ENCODE measurements at regions not wholly inside any gene's neighbourhood (a gene's known extent, or its start where the extent isn't known, plus 50 kb on each side); places are given as distances from the start of the nearest gene placed in this dataset.
"Not testable (repeated sequence)": the region's sequence is repeated elsewhere in the genome, so short reads cannot be mapped to it uniquely, and the experiment has no call there.

DNA sequence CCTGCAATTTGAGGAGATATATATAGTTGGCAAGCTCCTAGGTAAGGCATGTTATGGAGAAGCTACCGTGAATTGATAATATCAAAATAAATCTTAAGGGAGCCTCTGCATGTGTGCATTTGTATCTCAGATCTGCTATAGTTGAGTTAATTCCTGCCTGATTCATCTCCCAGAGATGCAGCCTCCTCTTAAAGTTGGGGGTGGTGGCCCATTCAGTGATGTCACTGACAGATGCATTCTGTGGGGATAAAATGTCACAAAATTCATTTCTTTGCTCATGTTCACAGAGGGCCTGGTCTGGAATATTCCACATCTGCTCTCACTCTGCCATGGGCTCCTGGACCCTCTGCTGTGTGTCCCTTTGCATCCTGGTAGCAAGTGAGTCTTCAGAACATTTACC lies 185.8 kb upstream of the PRSS1 start:
- H3K36me3 ChIP-seq = no peaks in the 10 kb centered on the region
- no peaks in the 10 kb centered on the region for H4K20me1 ChIP-seq
- no peaks in the 10 kb centered on the region for H3K9me3 ChIP-seq
- H3K4me1 ChIP-seq = peaks cover 14% of the 10 kb centered on the region
- peaks cover 6% of the 10 kb centered on the region; the same call in 1 of the 2 replicates for H3K27me3 ChIP-seq
- no peak overlapping the region for H3K27ac ChIP-seq
- no peak overlapping the region for H3K9ac ChIP-seq
- H3K4me3 ChIP-seq = no peak overlapping the region
- no peak for TF ChIP-seq Cebpa-rat (IDR thresholded peaks at IDR 0.05)
- H3K4me2 ChIP-seq = no peak overlapping the region

GRCh38 chr7:142562688-142563087 lies 186.6 kb upstream of the PRSS1 start:
- H3K9ac ChIP-seq = no peak overlapping the region
- peaks cover 7% of the 10 kb centered on the region for H3K4me1 ChIP-seq
- H3K9me3 ChIP-seq = no peaks in the 10 kb centered on the region
- no peaks in the 10 kb centered on the region for H3K36me3 ChIP-seq
- no peaks in the 10 kb centered on the region for H4K20me1 ChIP-seq
- peaks cover 6% of the 10 kb centered on the region; the same call in 1 of the 2 replicates for H3K27me3 ChIP-seq
- no peak for TF ChIP-seq Cebpa-rat (IDR thresholded peaks at IDR 0.05)
- no peak overlapping the region for H3K4me2 ChIP-seq
- H3K27ac ChIP-seq = no peak overlapping the region
- H3K4me3 ChIP-seq = no peak overlapping the region

GRCh38 chr7:142561396-142561795 lies 187.9 kb upstream of the PRSS1 start:
- not testable (repeated sequence) for H3K4me1 ChIP-seq, H3K9ac ChIP-seq, H3K27me3 ChIP-seq, H3K9me3 ChIP-seq, H3K27ac ChIP-seq, H3K4me2 ChIP-seq, H4K20me1 ChIP-seq, H3K4me3 ChIP-seq, H3K36me3 ChIP-seq

- H3K36me3 ChIP-seq, H4K20me1 ChIP-seq, H3K9ac ChIP-seq, H3K4me1 ChIP-seq, H3K4me2 ChIP-seq, H3K27me3 ChIP-seq, H3K9me3 ChIP-seq, H3K4me3 ChIP-seq, H3K27ac ChIP-seq: not testable (repeated sequence)
Observed at GRCh38 chr7:142560770-142561169, 188.5 kb upstream of the PRSS1 start.

- no peaks in the 10 kb centered on the region for H3K9me3 ChIP-seq
- H3K4me2 ChIP-seq = no peak overlapping the region
- H3K27me3 ChIP-seq = peaks cover 6% of the 10 kb centered on the region; the same call in 1 of the 2 replicates
- H3K9ac ChIP-seq = no peak overlapping the region
- no peak overlapping the region for H3K4me3 ChIP-seq
- no peak for TF ChIP-seq Cebpa-rat (IDR thresholded peaks at IDR 0.05)
- H3K4me1 ChIP-seq = no peaks in the 10 kb centered on the region
- no peaks in the 10 kb centered on the region for H4K20me1 ChIP-seq
- no peaks in the 10 kb centered on the region for H3K36me3 ChIP-seq
- no peak overlapping the region for H3K27ac ChIP-seq
Observed at GRCh38 chr7:142560166-142560565, 189.1 kb upstream of the PRSS1 start.

DNA sequence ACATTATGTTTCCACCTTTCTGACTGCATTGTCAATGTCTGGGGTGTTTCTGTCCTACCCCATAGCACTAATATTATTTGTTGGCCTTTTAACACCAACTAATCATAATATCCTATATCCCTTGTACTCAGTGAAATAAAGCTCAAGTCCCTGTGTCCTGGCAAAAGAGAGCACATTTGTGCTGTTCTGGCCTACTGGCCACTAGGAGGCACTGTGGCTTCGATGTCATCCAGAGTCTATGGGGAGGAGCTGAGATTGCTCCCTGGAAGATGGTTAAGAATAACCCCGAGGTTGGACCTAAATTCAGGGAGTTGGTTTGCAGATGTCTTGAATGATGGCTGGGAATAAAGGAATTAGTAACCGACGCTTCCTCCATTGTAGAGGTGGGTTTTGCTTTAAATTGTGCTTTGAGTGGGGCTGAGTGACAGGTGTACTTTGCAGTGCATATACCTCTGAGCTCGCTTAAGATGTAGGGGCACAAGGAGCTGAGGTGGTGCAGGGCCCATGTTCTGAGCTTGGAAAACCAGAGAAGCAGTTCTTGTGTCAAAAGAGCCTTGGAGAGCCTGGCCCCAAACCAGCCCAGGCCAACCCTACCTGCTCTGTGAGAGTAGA lies 191.2 kb upstream of the PRSS1 start:
- TF ChIP-seq Cebpa-rat (IDR thresholded peaks at IDR 0.05) = no peak
- no peaks in the 10 kb centered on the region for H4K20me1 ChIP-seq
- peaks cover 6% of the 10 kb centered on the region; the same call in 1 of the 2 replicates for H3K27me3 ChIP-seq
- no peaks in the 10 kb centered on the region for H3K36me3 ChIP-seq
- H3K4me1 ChIP-seq = no peaks in the 10 kb centered on the region
- H3K9ac ChIP-seq = no peak overlapping the region
- no peak overlapping the region for H3K4me2 ChIP-seq
- H3K4me3 ChIP-seq = no peak overlapping the region
- H3K27ac ChIP-seq = no peak overlapping the region
- H3K9me3 ChIP-seq = no peaks in the 10 kb centered on the region

- Histone ChIP-seq H3K4me1 (no peaks in the 10 kb centered on the region), H3K4me2 (no peak overlapping the region), H3K27ac (no peak overlapping the region), H3K27me3 (peaks cover 6% of the 10 kb centered on the region; the same call in 1 of the 2 replicates), H4K20me1 (no peaks in the 10 kb centered on the region), H3K36me3 (no peaks in the 10 kb centered on the region), H3K9ac (no peak overlapping the region), H3K9me3 (no peaks in the 10 kb centered on the region), H3K4me3 (no peak overlapping the region)
- TF ChIP-seq Cebpa-rat (IDR thresholded peaks at IDR 0.05) = no peak
Observed at GRCh38 chr7:142556740-142557139, 192.5 kb upstream of the PRSS1 start.

GRCh38 chr7:142554560-142555532 lies 194.4 kb upstream of the PRSS1 start:
- Histone ChIP-seq H3K4me2 (no peak overlapping the region), H3K4me3 (no peak overlapping the region), H4K20me1 (no peaks in the 10 kb centered on the region), H3K27me3 (peaks cover 6% of the 10 kb centered on the region; the same call in 1 of the 2 replicates), H3K36me3 (no peaks in the 10 kb centered on the region), H3K4me1 (no peaks in the 10 kb centered on the region), H3K9me3 (no peaks in the 10 kb centered on the region), H3K27ac (no peak overlapping the region), H3K9ac (no peak overlapping the region)
- no peak for TF ChIP-seq Cebpa-rat (IDR thresholded peaks at IDR 0.05)

DNA sequence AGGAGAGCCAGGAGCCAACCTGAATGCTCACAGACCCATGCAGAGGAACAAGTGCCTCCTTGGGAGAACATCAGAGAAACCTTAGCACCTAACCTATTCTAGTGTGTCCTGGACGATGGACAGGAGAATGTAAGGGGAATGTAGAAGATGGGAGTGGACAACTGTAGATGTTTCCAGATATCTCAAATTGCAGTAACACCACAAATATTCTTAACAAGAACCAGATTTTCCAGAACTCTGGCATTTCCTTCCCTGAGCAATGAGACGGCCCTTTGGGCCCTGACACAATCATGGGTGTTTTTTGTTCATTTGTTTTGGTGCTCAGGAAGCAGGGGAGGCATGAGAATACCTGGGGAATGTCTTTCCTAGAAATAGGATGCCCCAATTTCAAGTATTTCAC lies 196.1 kb upstream of the PRSS1 start:
- Histone ChIP-seq H3K4me1 (no peaks in the 10 kb centered on the region), H3K27me3 (no peaks in the 10 kb centered on the region), H3K9ac (no peak overlapping the region), H3K27ac (no peak overlapping the region), H3K9me3 (no peaks in the 10 kb centered on the region), H3K4me2 (no peak overlapping the region), H3K4me3 (no peak overlapping the region), H4K20me1 (no peaks in the 10 kb centered on the region), H3K36me3 (no peaks in the 10 kb centered on the region)
- TF ChIP-seq Cebpa-rat (IDR thresholded peaks at IDR 0.05) = no peak

DNA sequence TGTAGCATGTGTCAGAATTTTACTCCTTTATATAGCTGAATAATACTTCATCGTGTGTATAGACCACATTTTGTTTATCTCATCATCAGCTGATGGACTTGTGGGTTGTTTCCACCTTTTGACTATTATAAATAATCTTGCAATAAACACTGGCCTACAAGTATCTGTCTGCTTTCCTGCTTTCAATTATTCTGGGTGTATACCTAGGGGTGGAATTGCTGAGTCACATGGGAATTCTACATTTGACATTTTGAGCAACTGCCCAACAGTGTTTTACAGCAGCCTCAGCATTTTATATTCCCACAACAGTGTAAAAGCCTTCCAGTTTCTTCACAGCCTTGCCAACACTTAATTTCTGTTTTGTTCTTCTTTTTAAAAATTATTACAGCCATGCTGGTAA lies 200.3 kb upstream of the PRSS1 start:
- TF ChIP-seq Cebpa-rat (IDR thresholded peaks at IDR 0.05) = no peak
- H3K9ac ChIP-seq = no peak overlapping the region
- peaks cover 11% of the 10 kb centered on the region; the same call in 1 of the 2 replicates for H3K9me3 ChIP-seq
- no peaks in the 10 kb centered on the region for H3K36me3 ChIP-seq
- no peak overlapping the region for H3K4me2 ChIP-seq
- H3K4me3 ChIP-seq = no peak overlapping the region
- H3K4me1 ChIP-seq = peaks cover 13% of the 10 kb centered on the region
- H3K27ac ChIP-seq = no peak overlapping the region
- no peaks in the 10 kb centered on the region for H3K27me3 ChIP-seq
- H4K20me1 ChIP-seq = no peaks in the 10 kb centered on the region

All from BLaER1 (cell line).